Hepatocyte (in vitro differentiated cells): ENCODE measurements at regions not wholly inside any gene's neighbourhood (a gene's known extent, or its start where the extent isn't known, plus 50 kb on each side); places are given as distances from the start of the nearest gene placed in this dataset.

Experiments
- DNase-seq: peaks from one replicate; pipeline ENCODE4 v3.0.0-alpha.2; 2016; ENCODE audit warnings: low spot score
- H2AFZ ChIP-seq: fragments of 200-600 bp; sonication (generic); 2 replicates; pipeline ENCODE4 v1.6.0; 2016; ENCODE audit warnings: antibody characterized with exemption, mild to moderate bottlenecking
- H3K27ac ChIP-seq: fragments of 200-600 bp; sonication (generic); 2 replicates; pipeline ENCODE4 v1.5.1; 2016; ENCODE audit warnings: mild to moderate bottlenecking
- H3K27me3 ChIP-seq: fragments of 200-600 bp; sonication (generic); 2 replicates; pipeline ENCODE4 v1.6.1; 2016
- H3K36me3 ChIP-seq: fragments of 200-600 bp; sonication (generic); replicated peaks from 2 replicates; pipeline ENCODE4 v1.5.1; 2016; ENCODE audit warnings: low read depth; ENCODE audit not compliant: insufficient read depth
- H3K4me1 ChIP-seq: fragments of 200-600 bp; sonication (generic); 2 replicates; pipeline ENCODE4 v1.5.1; 2016; ENCODE audit warnings: mild to moderate bottlenecking, moderate library complexity; ENCODE audit not compliant: insufficient read depth
- H3K4me2 ChIP-seq: fragments of 200-600 bp; sonication (generic); 2 replicates; pipeline ENCODE4 v1.6.0; 2016
- H3K4me3 ChIP-seq: fragments of 200-600 bp; sonication (generic); 2 replicates; pipeline ENCODE4 v1.5.1; 2016; ENCODE audit warnings: mild to moderate bottlenecking
- H3K79me2 ChIP-seq: fragments of 200-600 bp; sonication (generic); 2 replicates; pipeline ENCODE4 v1.6.0; 2017; ENCODE audit warnings: mild to moderate bottlenecking
- H3K9me2 ChIP-seq: fragments of 200-600 bp; sonication (generic); replicated peaks from 2 replicates; pipeline ENCODE4 v1.6.0; 2017; ENCODE audit warnings: mild to moderate bottlenecking; ENCODE audit not compliant: insufficient read depth
- H3K9me3 ChIP-seq: fragments of 200-600 bp; sonication (generic); 2 replicates; pipeline ENCODE4 v1.5.1; 2016; ENCODE audit warnings: low read depth, mild to moderate bottlenecking
- H4K20me1 ChIP-seq: fragments of 200-600 bp; sonication (generic); 2 replicates; pipeline ENCODE4 v1.6.0; 2016; ENCODE audit warnings: mild to moderate bottlenecking; ENCODE audit not compliant: insufficient read depth, poor library complexity, severe bottlenecking
- CTCF ChIP-seq: fragments of 200-600 bp; sonication (generic); IDR thresholded peaks from 2 replicates; pipeline ENCODE4 v1.5.1; 2016; ENCODE audit warnings: antibody characterized with exemption, mild to moderate bottlenecking; ENCODE audit not compliant: poor library complexity
- EZH2 ChIP-seq: fragments of 200-600 bp; sonication (generic); IDR thresholded peaks from 2 replicates; pipeline ENCODE4 v1.6.1; 2016; ENCODE audit warnings: antibody characterized with exemption, mild to moderate bottlenecking, borderline replicate concordance
- EZH2phosphoT487 ChIP-seq: fragments of 200-600 bp; sonication (generic); IDR thresholded peaks from one replicate; pipeline ENCODE4 v1.6.1; 2018; ENCODE audit warnings: antibody characterized with exemption, mild to moderate bottlenecking, low read depth, moderate library complexity; ENCODE audit not compliant: unreplicated experiment, severe bottlenecking
- WGBS: methylation state at CpG from one replicate; pipeline ENCODE4 v1.1.6; 2016; ENCODE audit warnings: low lambda C conversion rate; ENCODE audit errors: missing lambda C conversion rate; 5-methylcytosine and 5-hydroxymethylcytosine counted together

- DNase-seq, result no peak
- H3K27ac ChIP-seq, result no peak overlapping the region
- H3K9me3 ChIP-seq, result no peaks in the 10 kb centered on the region
- H3K36me3 ChIP-seq, result no peaks in the 10 kb centered on the region
- H3K9me2 ChIP-seq, result no peaks in the 10 kb centered on the region
- 83% methylated on average over 5 of the region's 5 CpGs for WGBS
- TF ChIP-seq EZH2phosphoT487, result no peak
- no peak for TF ChIP-seq CTCF
- TF ChIP-seq EZH2, result no peak
- H2AFZ ChIP-seq, result no peak overlapping the region
- no peaks in the 10 kb centered on the region for H4K20me1 ChIP-seq
- peaks cover 10% of the 10 kb centered on the region for H3K4me1 ChIP-seq
- no peak overlapping the region for H3K4me2 ChIP-seq
- H3K27me3 ChIP-seq, result no peaks in the 10 kb centered on the region
- H3K79me2 ChIP-seq, result no peaks in the 10 kb centered on the region
- H3K4me3 ChIP-seq, result no peak overlapping the region
Measured at GRCh38 chr5:125530833-125531615, 784.6 kb upstream of the ZNF608 start.

DNA sequence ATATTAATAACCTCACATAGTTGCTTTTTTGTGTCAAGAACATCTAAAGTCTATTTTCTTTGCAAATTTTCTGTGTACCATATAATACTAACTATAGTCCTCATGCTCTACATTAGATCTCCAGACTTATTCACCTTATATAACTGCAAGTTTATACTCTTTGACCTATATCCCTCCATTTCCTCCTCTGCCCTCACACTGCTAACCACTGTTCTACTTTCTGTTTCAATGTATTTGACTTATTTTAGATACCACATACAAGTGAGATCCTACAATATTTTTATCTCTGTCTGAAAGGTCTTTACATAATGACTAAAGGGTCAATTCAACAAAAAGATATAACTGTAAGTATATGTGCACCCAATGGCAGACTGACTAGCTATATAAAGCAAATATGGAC is 789.7 kb upstream of the ZNF608 start:
- H4K20me1 ChIP-seq, result no peaks in the 10 kb centered on the region
- no peak overlapping the region for H3K4me2 ChIP-seq
- no peaks in the 10 kb centered on the region for H3K4me1 ChIP-seq
- H3K79me2 ChIP-seq, result no peaks in the 10 kb centered on the region
- H2AFZ ChIP-seq, result no peak overlapping the region
- no peak overlapping the region for H3K27ac ChIP-seq
- no peak overlapping the region for H3K4me3 ChIP-seq
- H3K9me3 ChIP-seq, result peaks cover 5% of the 10 kb centered on the region
- no peak for DNase-seq
- TF ChIP-seq EZH2 (no peak), CTCF (no peak), EZH2phosphoT487 (no peak)
- no peaks in the 10 kb centered on the region for H3K9me2 ChIP-seq
- no peaks in the 10 kb centered on the region for H3K36me3 ChIP-seq
- H3K27me3 ChIP-seq, result no peaks in the 10 kb centered on the region

- no peak overlapping the region for H3K27ac ChIP-seq
- no peak overlapping the region for H2AFZ ChIP-seq
- no peaks in the 10 kb centered on the region for H3K9me2 ChIP-seq
- H3K79me2 ChIP-seq, result no peaks in the 10 kb centered on the region
- H3K4me1 ChIP-seq, result no peaks in the 10 kb centered on the region
- no peak overlapping the region for H3K4me3 ChIP-seq
- H4K20me1 ChIP-seq, result no peaks in the 10 kb centered on the region
- no peak for DNase-seq
- H3K4me2 ChIP-seq, result no peak overlapping the region
- H3K36me3 ChIP-seq, result no peaks in the 10 kb centered on the region
- WGBS, result 65% methylated on average over 1 of the region's 1 CpG
- TF ChIP-seq EZH2 (no peak), EZH2phosphoT487 (no peak), CTCF (no peak)
- H3K27me3 ChIP-seq, result no peaks in the 10 kb centered on the region
- H3K9me3 ChIP-seq, result peaks cover 5% of the 10 kb centered on the region
Measured at GRCh38 chr5:125536582-125536981, 790.1 kb upstream of the ZNF608 start.

- Histone ChIP-seq H3K9me2 (no peaks in the 10 kb centered on the region), H3K4me3 (no peak overlapping the region), H2AFZ (no peak overlapping the region), H3K79me2 (no peaks in the 10 kb centered on the region), H3K4me1 (no peaks in the 10 kb centered on the region), H3K36me3 (no peaks in the 10 kb centered on the region), H3K27me3 (no peaks in the 10 kb centered on the region), H3K27ac (no peak overlapping the region), H3K4me2 (no peak overlapping the region), H4K20me1 (no peaks in the 10 kb centered on the region), H3K9me3 (peaks cover 5% of the 10 kb centered on the region)
- WGBS, result 93% methylated on average over 2 of the region's 2 CpGs
- no peak for TF ChIP-seq EZH2phosphoT487
- TF ChIP-seq EZH2, result no peak
- TF ChIP-seq CTCF, result no peak
- no peak for DNase-seq
Measured at GRCh38 chr5:125537661-125538060, 791.2 kb upstream of the ZNF608 start.
